ENCODE measurements at regions not wholly inside any gene's neighbourhood (a gene's known extent, or its start where the extent isn't known, plus 50 kb on each side); places are given as distances from the start of the nearest gene placed in this dataset.

DNA sequence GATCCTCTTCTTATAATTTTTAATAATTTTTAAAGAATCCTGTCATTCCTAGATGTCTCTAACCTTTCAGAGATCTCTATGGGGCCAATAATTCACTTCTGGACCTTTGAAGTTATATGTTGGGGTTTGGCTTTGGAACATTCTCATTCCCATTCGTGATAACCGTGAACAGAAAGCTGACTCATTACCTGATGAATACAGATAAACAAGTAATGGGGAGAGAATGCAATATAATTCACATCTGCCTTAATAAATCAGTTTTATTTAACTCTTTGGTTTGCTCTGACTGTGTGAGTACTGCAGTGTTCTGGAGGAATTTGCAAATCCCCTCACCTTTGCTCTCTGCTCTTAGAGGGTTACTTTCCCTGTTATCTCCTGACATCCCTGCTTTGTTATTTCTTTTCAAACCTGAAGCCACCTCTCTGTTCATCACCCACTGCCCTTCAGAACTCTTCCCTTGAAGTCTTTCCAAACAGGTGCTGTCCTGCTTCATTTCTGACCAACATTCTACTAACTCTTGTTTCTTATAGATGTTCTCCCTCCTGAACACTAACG is 79.6 kb upstream of the SLC38A2 start:
- no peak for TF ChIP-seq CTCF (IDR thresholded peaks at IDR 0.05)
- no peak for TF ChIP-seq POLR2A (IDR thresholded peaks at IDR 0.05)

Data from heart left ventricle (tissue), 13 donors.